ENCODE measurements at regions not wholly inside any gene's neighbourhood (a gene's known extent, or its start where the extent isn't known, plus 50 kb on each side); places are given as distances from the start of the nearest gene placed in this dataset.

DNA sequence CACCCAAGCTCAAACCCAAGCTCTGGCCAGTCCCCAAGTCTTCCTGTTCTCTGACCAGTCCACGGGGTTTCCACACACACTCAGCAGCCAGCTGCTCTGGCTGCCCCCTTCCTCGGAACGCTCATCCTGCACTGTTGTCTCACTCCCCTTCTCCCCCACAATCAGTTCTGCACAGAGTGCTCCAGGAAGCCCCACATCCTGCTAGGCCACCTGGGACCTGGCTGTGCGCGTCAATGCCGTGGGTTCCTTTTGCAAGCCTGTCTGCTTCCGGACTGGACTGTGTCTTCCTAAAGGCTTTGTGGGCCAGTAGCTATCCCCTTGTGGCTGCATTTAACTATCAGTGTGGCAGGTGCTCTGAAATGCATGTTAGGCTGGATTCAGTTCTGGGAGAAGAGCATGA, 605.0 kb upstream of the RAB6C start:
- WGBS (ENCODE audit: low lambda C conversion rate, missing lambda C conversion rate): 93% methylated on average over 7 of the region's 7 CpGs
- TF ChIP-seq CTCF (IDR thresholded peaks at IDR 0.05; ENCODE audit: poor library complexity) (no peak), EZH2 (IDR thresholded peaks at IDR 0.05; ENCODE audit: borderline replicate concordance) (no peak)
- DNase-seq (ENCODE audit: low spot score): no peak

DNA sequence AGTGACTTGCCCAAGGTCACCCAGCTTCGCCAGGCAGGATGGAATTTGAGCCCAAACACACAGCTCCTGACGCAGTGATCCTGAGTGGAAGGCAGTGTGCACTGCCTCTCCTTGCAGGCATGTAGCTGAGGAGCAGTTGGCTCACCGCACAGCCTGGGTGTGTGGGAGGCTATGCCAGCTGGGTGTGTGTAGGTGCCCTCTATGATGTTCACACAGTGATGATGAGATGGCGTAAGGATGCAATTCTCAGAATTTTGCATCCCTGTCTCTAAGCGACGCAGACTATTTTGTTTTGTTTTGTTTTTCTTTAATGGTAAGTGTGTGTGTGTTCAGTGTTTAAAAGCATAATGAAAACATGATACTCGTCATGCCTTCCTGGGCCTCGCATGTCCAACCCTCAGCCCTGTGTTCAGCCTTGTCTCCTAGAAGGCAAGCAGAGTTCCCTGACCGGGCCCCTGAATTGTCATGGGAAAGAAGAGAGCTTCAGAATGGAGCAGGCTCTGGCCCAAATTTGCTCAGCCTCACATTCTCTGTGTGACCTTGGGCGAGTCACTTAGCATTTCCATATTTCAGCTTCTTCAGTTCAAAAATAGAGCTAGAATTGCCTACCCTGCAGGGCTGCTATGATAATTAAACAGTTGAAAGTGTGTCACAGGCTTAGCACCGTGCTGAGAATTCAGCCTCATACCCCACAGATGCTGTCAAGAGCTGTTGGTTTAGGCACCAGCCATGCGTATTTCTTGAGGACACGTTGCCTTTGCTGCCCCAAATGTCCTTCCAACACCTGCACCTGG, 603.6 kb upstream of the RAB6C start:
- H3K27ac ChIP-seq: no peak overlapping the region
- peaks cover 9% of the 10 kb centered on the region for H3K4me1 ChIP-seq (ENCODE audit: insufficient read depth)
- H3K9me2 ChIP-seq (replicated peaks; ENCODE audit: insufficient read depth): no peaks in the 10 kb centered on the region
- no peak overlapping the region for H3K4me2 ChIP-seq
- TF ChIP-seq EZH2phosphoT487 (IDR thresholded peaks at IDR 0.05; ENCODE audit: low read depth, severe bottlenecking, unreplicated experiment): no peak
- no peak for TF ChIP-seq CTCF (IDR thresholded peaks at IDR 0.05; ENCODE audit: poor library complexity)
- TF ChIP-seq EZH2 (IDR thresholded peaks at IDR 0.05; ENCODE audit: borderline replicate concordance): no peak
- H2AFZ ChIP-seq: no peak overlapping the region
- no peaks in the 10 kb centered on the region for H3K27me3 ChIP-seq
- DNase-seq (ENCODE audit: low spot score): no peak
- no peaks in the 10 kb centered on the region for H3K36me3 ChIP-seq (replicated peaks; ENCODE audit: insufficient read depth, low read depth)
- H3K9me3 ChIP-seq (ENCODE audit: low read depth): no peaks in the 10 kb centered on the region
- H3K79me2 ChIP-seq: no peaks in the 10 kb centered on the region
- WGBS (ENCODE audit: low lambda C conversion rate, missing lambda C conversion rate): 94% methylated on average over 13 of the region's 13 CpGs
- H3K4me3 ChIP-seq: no peak overlapping the region
- no peaks in the 10 kb centered on the region for H4K20me1 ChIP-seq (ENCODE audit: insufficient read depth, poor library complexity, severe bottlenecking)

More for the DNA sequence above, 605.0 kb upstream of the RAB6C start:
- H3K4me3 ChIP-seq: no peak overlapping the region
- H3K27ac ChIP-seq: no peak overlapping the region
- H3K36me3 ChIP-seq (replicated peaks; ENCODE audit: insufficient read depth, low read depth): no peaks in the 10 kb centered on the region
- no peak overlapping the region for H2AFZ ChIP-seq
- H3K79me2 ChIP-seq: no peaks in the 10 kb centered on the region
- no peak overlapping the region for H3K4me2 ChIP-seq
- peaks cover 9% of the 10 kb centered on the region for H3K4me1 ChIP-seq (ENCODE audit: insufficient read depth)
- no peaks in the 10 kb centered on the region for H3K9me2 ChIP-seq (replicated peaks; ENCODE audit: insufficient read depth)
- H4K20me1 ChIP-seq (ENCODE audit: insufficient read depth, poor library complexity, severe bottlenecking): no peaks in the 10 kb centered on the region
- no peaks in the 10 kb centered on the region for H3K27me3 ChIP-seq
- H3K9me3 ChIP-seq (ENCODE audit: low read depth): no peaks in the 10 kb centered on the region

- no peaks in the 10 kb centered on the region for H3K9me2 ChIP-seq (replicated peaks; ENCODE audit: insufficient read depth)
- no peak overlapping the region for H3K27ac ChIP-seq
- TF ChIP-seq EZH2phosphoT487 (IDR thresholded peaks at IDR 0.05; ENCODE audit: low read depth, severe bottlenecking, unreplicated experiment) (no peak), EZH2 (IDR thresholded peaks at IDR 0.05; ENCODE audit: borderline replicate concordance) (no peak), CTCF (IDR thresholded peaks at IDR 0.05; ENCODE audit: poor library complexity) (no peak)
- H3K36me3 ChIP-seq (replicated peaks; ENCODE audit: insufficient read depth, low read depth): no peaks in the 10 kb centered on the region
- peaks cover 9% of the 10 kb centered on the region for H3K4me1 ChIP-seq (ENCODE audit: insufficient read depth)
- H4K20me1 ChIP-seq (ENCODE audit: insufficient read depth, poor library complexity, severe bottlenecking): no peaks in the 10 kb centered on the region
- H2AFZ ChIP-seq: no peak overlapping the region
- DNase-seq (ENCODE audit: low spot score): no peak
- H3K27me3 ChIP-seq: no peaks in the 10 kb centered on the region
- H3K4me2 ChIP-seq: no peak overlapping the region
- no peaks in the 10 kb centered on the region for H3K9me3 ChIP-seq (ENCODE audit: low read depth)
- no peaks in the 10 kb centered on the region for H3K79me2 ChIP-seq
- WGBS (ENCODE audit: low lambda C conversion rate, missing lambda C conversion rate): 85% methylated on average over 16 of the region's 16 CpGs
- no peak overlapping the region for H3K4me3 ChIP-seq
Observed at GRCh38 chr2:129376426-129377077, 602.9 kb upstream of the RAB6C start.
